A549 (cell line): ENCODE measurements at regions not wholly inside any gene's neighbourhood (a gene's known extent, or its start where the extent isn't known, plus 50 kb on each side); places are given as distances from the start of the nearest gene placed in this dataset.
A peak's percentile ranks its signal among the peaks of the same experiment; 100 is the strongest.

Experiments used
- ATAC-seq, 2 experiments: fragments of 200-7000 bp in 1 of 2; fragments of >200 bp in 1 of 2; cut with Nextera tagmentation in 1 of 2; cut with Tn5 transposase in 1 of 2; 3 replicates each; pipeline versions ENCODE4 v1.8.0 to v1.9.1; 2018 to 2020; ENCODE audit warnings: mild to moderate bottlenecking in 1 of 2, moderate library complexity in 1 of 2
- CTCF ChIA-PET: fragments of 300-600 bp; sonication (Branson Sonifier 250); formaldehyde crosslinking; extraction: SDS; loops from one replicate; lab custom pipeline; 2021; ENCODE audit warnings: antibody characterized with exemption, inconsistent platforms; lab: Yijun Ruan, JAX
- POLR2A ChIA-PET: fragments of 350-600 bp; formaldehyde crosslinking; extraction: SDS; loops from one replicate; lab custom pipeline; 2021; ENCODE audit warnings: antibody characterized with exemption, inconsistent platforms; lab: Yijun Ruan, JAX
- DNase-seq, 2 experiments: peaks; one replicate each; pipeline versions ENCODE4 v3.0.0 to v3.0.0-alpha.2; 2011 to 2016; ENCODE audit warnings: low read depth in 1 of 2, low spot score in 1 of 2
- FAIRE-seq: peaks from 2 replicates; lab custom pipeline; 2011; peaks lifted over from hg19 to GRCh38; lab: Jason Lieb, UNC
- H3K27ac ChIP-seq, 2 experiments: fragments of >200 bp; sonication (Bioruptor Twin); formaldehyde crosslinking; 3 replicates each; pipeline ENCODE4 v1.5.1; 2016 to 2017
- H3K4me1 ChIP-seq: fragments of >200 bp; sonication (Bioruptor Twin); formaldehyde crosslinking; 3 replicates; pipeline ENCODE4 v1.6.1; 2016
- H3K4me2 ChIP-seq: fragments of >200 bp; sonication (Bioruptor Twin); formaldehyde crosslinking; 3 replicates; pipeline ENCODE4 v1.6.1; 2016
- H3K4me3 ChIP-seq: fragments of >200 bp; sonication (Bioruptor Twin); formaldehyde crosslinking; 3 replicates; pipeline ENCODE4 v1.5.1; 2016
- H3K9me3 ChIP-seq: fragments of >200 bp; sonication (Bioruptor Twin); formaldehyde crosslinking; 3 replicates; pipeline ENCODE4 v1.6.1; 2016
- CBX2 ChIP-seq: fragments of 200-600 bp; sonication (generic); IDR thresholded peaks from 2 replicates; pipeline ENCODE4 v1.6.1; 2016; ENCODE audit warnings: low read depth, mild to moderate bottlenecking, borderline replicate concordance
- CBX8 ChIP-seq: fragments of 200-600 bp; sonication (generic); IDR thresholded peaks from 2 replicates; pipeline ENCODE4 v1.6.1; 2016
- CHD4 ChIP-seq: fragments of 200-600 bp; sonication (generic); IDR thresholded peaks from 2 replicates; pipeline ENCODE4 v1.6.1; 2016; ENCODE audit warnings: antibody characterized with exemption, mild to moderate bottlenecking, borderline replicate concordance
- FOSB ChIP-seq: fragments of 250-450 bp; sonication (Bioruptor Pico); IDR thresholded peaks from 2 replicates; pipeline ENCODE4 v1.5.0; 2020; ENCODE audit warnings: mild to moderate bottlenecking, moderate library complexity
- FOXS1 ChIP-seq: fragments of 250-450 bp; sonication (Bioruptor Pico); IDR thresholded peaks from 2 replicates; pipeline ENCODE4 v1.5.0; 2020; ENCODE audit warnings: mild to moderate bottlenecking, moderate library complexity
- HOXA7 ChIP-seq: fragments of 250-450 bp; sonication (Bioruptor Pico); IDR thresholded peaks from 2 replicates; pipeline ENCODE4 v1.5.0; 2020; ENCODE audit warnings: mild to moderate bottlenecking, moderate library complexity
- HOXB5 ChIP-seq: fragments of 250-450 bp; sonication (Bioruptor Pico); IDR thresholded peaks from 2 replicates; pipeline ENCODE4 v1.5.0; 2020; ENCODE audit warnings: mild to moderate bottlenecking, moderate library complexity
- KDM5A ChIP-seq: fragments of 200-600 bp; sonication (generic); IDR thresholded peaks from 2 replicates; pipeline ENCODE4 v1.6.1; 2016; ENCODE audit warnings: antibody characterized with exemption, mild to moderate bottlenecking
- MAFK ChIP-seq: fragments of 450-650 bp; IDR thresholded peaks from 2 replicates; pipeline ENCODE4 v1.6.1; 2014; ENCODE audit not compliant: partially characterized antibody
- MYC ChIP-seq: IDR thresholded peaks from 2 replicates; pipeline ENCODE4 v1.6.1; 2012; ENCODE audit warnings: mild to moderate bottlenecking, inconsistent platforms, low read length, improper control_type of control experiment, borderline replicate concordance
- NPAS2 ChIP-seq: fragments of 250-450 bp; sonication (Bioruptor Pico); IDR thresholded peaks from 2 replicates; pipeline ENCODE4 v1.8.0; 2022; ENCODE audit warnings: mild to moderate bottlenecking, moderate library complexity, borderline replicate concordance
- PBX3 ChIP-seq: IDR thresholded peaks from 2 replicates; pipeline ENCODE4 v1.6.1; 2012
- RFX5 ChIP-seq: fragments of 450-650 bp; IDR thresholded peaks from 2 replicates; pipeline ENCODE4 v1.7.1; 2014; ENCODE audit warnings: antibody characterized with exemption, mild to moderate bottlenecking, moderate library complexity
- RNF2 ChIP-seq: fragments of 200-600 bp; sonication (generic); IDR thresholded peaks from 2 replicates; pipeline ENCODE4 v1.6.1; 2016; ENCODE audit warnings: low read depth, mild to moderate bottlenecking, antibody characterized with exemption, moderate library complexity, borderline replicate concordance
- WGBS: methylation state at CpG from one replicate; pipeline ENCODE4 v1.1.6; 2017; ENCODE audit errors: missing lambda C conversion rate; 5-methylcytosine and 5-hydroxymethylcytosine counted together
- TF ChIP-seq, protein P1 (sequence below): fragments of 150-350 bp; IDR thresholded peaks from 2 replicates; pipeline ENCODE4 v1.6.1; 2014; ENCODE audit warnings: low read depth, mild to moderate bottlenecking, low read length
- TF ChIP-seq, protein P2 (sequence below): fragments of >200 bp; sonication (Bioruptor Twin); formaldehyde crosslinking; IDR thresholded peaks from 3 replicates; pipeline ENCODE4 v1.5.1; 2016
- TF ChIP-seq, protein P3 (sequence below): fragments of 250-450 bp; sonication (Bioruptor Pico); IDR thresholded peaks from 2 replicates; pipeline ENCODE4 v1.5.0; 2021; ENCODE audit warnings: mild to moderate bottlenecking, moderate library complexity, borderline replicate concordance

GRCh38 chr2:15066138-15066537 is 433.6 kb downstream of the LRATD1 start:
- CTCF ChIA-PET: no interaction called here
- no peak for DNase-seq
- Histone ChIP-seq H3K4me1 (no peaks in the 10 kb centered on the region), H3K4me3 (no peak overlapping the region), H3K27ac (no peak overlapping the region), H3K9me3 (no peaks in the 10 kb centered on the region), H3K4me2 (no peak overlapping the region)
- POLR2A ChIA-PET: no interaction called here
- ATAC-seq: no peak
- peak; percentile 98 for TF ChIP-seq MAFK
- TF ChIP-seq CBX8: no peak
- TF ChIP-seq, protein P1, sequence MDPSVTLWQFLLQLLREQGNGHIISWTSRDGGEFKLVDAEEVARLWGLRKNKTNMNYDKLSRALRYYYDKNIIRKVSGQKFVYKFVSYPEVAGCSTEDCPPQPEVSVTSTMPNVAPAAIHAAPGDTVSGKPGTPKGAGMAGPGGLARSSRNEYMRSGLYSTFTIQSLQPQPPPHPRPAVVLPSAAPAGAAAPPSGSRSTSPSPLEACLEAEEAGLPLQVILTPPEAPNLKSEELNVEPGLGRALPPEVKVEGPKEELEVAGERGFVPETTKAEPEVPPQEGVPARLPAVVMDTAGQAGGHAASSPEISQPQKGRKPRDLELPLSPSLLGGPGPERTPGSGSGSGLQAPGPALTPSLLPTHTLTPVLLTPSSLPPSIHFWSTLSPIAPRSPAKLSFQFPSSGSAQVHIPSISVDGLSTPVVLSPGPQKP: no peak
- peak; percentile 13 for FAIRE-seq
- WGBS: 29% methylated on average over 3 of the region's 3 CpGs

DNA sequence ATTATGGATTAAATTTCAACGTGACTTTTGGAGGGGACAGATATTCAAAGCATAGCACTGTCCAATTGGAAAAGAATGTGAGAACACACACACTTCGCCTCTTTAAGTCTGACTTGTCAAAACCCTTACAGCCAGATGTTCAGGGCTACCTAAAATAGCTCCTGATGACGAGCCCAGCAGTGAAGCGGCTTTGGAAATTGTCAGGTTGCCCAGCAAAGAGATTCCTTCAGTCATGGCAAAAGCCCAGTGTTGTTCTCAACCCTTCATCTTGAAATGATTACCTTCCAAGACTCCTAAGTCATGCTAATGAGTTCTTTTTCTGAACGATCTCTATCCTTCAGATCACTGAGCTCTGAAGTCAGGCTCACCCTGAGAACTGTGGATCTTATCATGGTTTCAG is 436.6 kb downstream of the LRATD1 start:
- no peak overlapping the region for H3K4me3 ChIP-seq
- no peaks in the 10 kb centered on the region for H3K9me3 ChIP-seq
- no peak for DNase-seq
- H3K27ac ChIP-seq: no peak overlapping the region
- H3K4me1 ChIP-seq: no peaks in the 10 kb centered on the region
- TF ChIP-seq, protein P2, sequence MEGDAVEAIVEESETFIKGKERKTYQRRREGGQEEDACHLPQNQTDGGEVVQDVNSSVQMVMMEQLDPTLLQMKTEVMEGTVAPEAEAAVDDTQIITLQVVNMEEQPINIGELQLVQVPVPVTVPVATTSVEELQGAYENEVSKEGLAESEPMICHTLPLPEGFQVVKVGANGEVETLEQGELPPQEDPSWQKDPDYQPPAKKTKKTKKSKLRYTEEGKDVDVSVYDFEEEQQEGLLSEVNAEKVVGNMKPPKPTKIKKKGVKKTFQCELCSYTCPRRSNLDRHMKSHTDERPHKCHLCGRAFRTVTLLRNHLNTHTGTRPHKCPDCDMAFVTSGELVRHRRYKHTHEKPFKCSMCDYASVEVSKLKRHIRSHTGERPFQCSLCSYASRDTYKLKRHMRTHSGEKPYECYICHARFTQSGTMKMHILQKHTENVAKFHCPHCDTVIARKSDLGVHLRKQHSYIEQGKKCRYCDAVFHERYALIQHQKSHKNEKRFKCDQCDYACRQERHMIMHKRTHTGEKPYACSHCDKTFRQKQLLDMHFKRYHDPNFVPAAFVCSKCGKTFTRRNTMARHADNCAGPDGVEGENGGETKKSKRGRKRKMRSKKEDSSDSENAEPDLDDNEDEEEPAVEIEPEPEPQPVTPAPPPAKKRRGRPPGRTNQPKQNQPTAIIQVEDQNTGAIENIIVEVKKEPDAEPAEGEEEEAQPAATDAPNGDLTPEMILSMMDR: no peak
- TF ChIP-seq RFX5 (no peak), RNF2 (no peak), HOXA7 (CRISPR knock-in tag) (no peak), HOXB5 (no peak), FOSB (CRISPR knock-in tag) (no peak), MYC (no peak), FOXS1 (CRISPR knock-in tag) (no peak), NPAS2 (CRISPR knock-in tag) (no peak), CHD4 (no peak), KDM5A (no peak), PBX3 (no peak), CBX2 (no peak)
- TF ChIP-seq, protein P3, sequence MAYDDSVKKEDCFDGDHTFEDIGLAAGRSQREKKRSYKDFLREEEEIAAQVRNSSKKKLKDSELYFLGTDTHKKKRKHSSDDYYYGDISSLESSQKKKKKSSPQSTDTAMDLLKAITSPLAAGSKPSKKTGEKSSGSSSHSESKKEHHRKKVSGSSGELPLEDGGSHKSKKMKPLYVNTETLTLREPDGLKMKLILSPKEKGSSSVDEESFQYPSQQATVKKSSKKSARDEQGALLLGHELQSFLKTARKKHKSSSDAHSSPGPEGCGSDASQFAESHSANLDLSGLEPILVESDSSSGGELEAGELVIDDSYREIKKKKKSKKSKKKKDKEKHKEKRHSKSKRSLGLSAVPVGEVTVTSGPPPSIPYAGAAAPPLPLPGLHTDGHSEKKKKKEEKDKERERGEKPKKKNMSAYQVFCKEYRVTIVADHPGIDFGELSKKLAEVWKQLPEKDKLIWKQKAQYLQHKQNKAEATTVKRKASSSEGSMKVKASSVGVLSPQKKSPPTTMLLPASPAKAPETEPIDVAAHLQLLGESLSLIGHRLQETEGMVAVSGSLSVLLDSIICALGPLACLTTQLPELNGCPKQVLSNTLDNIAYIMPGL: no peak
- no peak overlapping the region for H3K4me2 ChIP-seq
- FAIRE-seq: no peak
- ChIA-PET CTCF (no interaction called here), POLR2A (no interaction called here)
- WGBS: 3% methylated on average over 5 of the region's 5 CpGs
- no peak for ATAC-seq

DNA sequence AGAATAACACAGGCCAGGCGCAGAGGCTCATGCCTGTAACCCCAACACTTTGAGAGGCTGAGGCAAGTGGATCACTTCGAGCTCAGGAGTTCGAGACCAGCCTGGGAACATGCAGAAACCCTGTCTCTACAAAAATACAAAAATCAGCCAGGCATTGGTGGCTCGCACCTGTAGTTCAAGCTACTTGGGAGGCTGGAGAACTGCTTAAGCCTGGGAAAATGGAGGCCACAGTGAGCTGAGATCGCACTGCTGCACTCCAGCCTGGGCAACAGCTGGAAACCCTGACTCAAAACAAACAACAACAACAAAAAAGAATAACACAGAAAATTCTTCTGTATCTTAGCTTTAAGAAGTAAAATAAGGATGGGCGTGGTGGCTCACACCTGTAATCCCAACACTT is 440.3 kb downstream of the LRATD1 start:
- CTCF ChIA-PET: no interaction called here
- Histone ChIP-seq H3K4me2 (no peak overlapping the region), H3K27ac (no peak overlapping the region), H3K9me3 (peaks cover 3% of the 10 kb centered on the region; the same call in 2 of the 3 replicates), H3K4me1 (no peaks in the 10 kb centered on the region), H3K4me3 (no peak overlapping the region)
- FAIRE-seq (no peak), ATAC-seq (no peak), DNase-seq (no peak)
- WGBS: 2% methylated on average over 6 of the region's 6 CpGs
- no peak for TF ChIP-seq CHD4
- POLR2A ChIA-PET: no interaction called here
